IMR-90 (cell line): ENCODE measurements at regions not wholly inside any gene's neighbourhood (a gene's known extent, or its start where the extent isn't known, plus 50 kb on each side); places are given as distances from the start of the nearest gene placed in this dataset.
A peak's percentile ranks its signal among the peaks of the same experiment; 100 is the strongest.

Experiments
- ATAC-seq: fragments of 200-7000 bp; cut with Tn5 transposase; 2 replicates; pipeline ENCODE4 v1.9.1; 2020; ENCODE audit warnings: low read depth, mild to moderate bottlenecking, moderate library complexity
- BruUV-seq: library from RNA; stranded (reverse); fragments of 400-500 nt; replicated peaks from 2 replicates; lab custom pipeline; 2021; lab: Mats Ljungman, UMichigan
- CTCF ChIA-PET: fragments of 300-600 bp; formaldehyde crosslinking; extraction: SDS; loops from one replicate; lab custom pipeline; 2021; ENCODE audit warnings: antibody characterized with exemption; lab: Yijun Ruan, JAX
- POLR2A ChIA-PET: fragments of 300-600 bp; sonication (Branson Sonifier 250); formaldehyde crosslinking; loops from one replicate; lab custom pipeline; 2022; ENCODE audit warnings: antibody characterized with exemption; ENCODE audit not compliant: unreplicated experiment; lab: Charles Lee
- DNase-seq: peaks from one replicate; pipeline ENCODE4 v3.0.0; 2013
- H2AFZ ChIP-seq: replicated peaks from 2 replicates; pipeline ENCODE3; 2013; ENCODE audit warnings: low read length, mild to moderate bottlenecking; ENCODE audit not compliant: poor library complexity
- H2AK5ac ChIP-seq: 2 replicates; pipeline ENCODE4 v1.6.1; 2013; ENCODE audit warnings: low read depth, low read length, inconsistent platforms
- H2AK9ac ChIP-seq: replicated peaks from 2 replicates; pipeline ENCODE3; 2013; ENCODE audit warnings: mild to moderate bottlenecking, low read depth, low read length, moderate library complexity; ENCODE audit not compliant: poor library complexity
- H2BK120ac ChIP-seq: 2 replicates; pipeline ENCODE4 v1.6.1; 2013; ENCODE audit warnings: low read depth, low read length, inconsistent platforms
- H2BK15ac ChIP-seq: 3 replicates; pipeline ENCODE4 v1.6.1; 2013; ENCODE audit warnings: low read depth, low read length, inconsistent platforms
- H2BK20ac ChIP-seq: 2 replicates; pipeline ENCODE4 v1.6.1; 2013; ENCODE audit warnings: low read depth, mild to moderate bottlenecking, inconsistent platforms, low read length, moderate library complexity
- H2BK5ac ChIP-seq: 2 replicates; pipeline ENCODE4 v1.6.1; 2013; ENCODE audit warnings: mild to moderate bottlenecking, low read depth, low read length, inconsistent platforms; ENCODE audit not compliant: poor library complexity, severe bottlenecking
- H3K14ac ChIP-seq: replicated peaks from 2 replicates; pipeline ENCODE4 v1.6.1; 2013; ENCODE audit warnings: low read depth, low read length, inconsistent platforms
- H3K18ac ChIP-seq: 2 replicates; pipeline ENCODE4 v1.6.1; 2013; ENCODE audit warnings: low read depth, low read length, control low read depth
- H3K23ac ChIP-seq: 2 replicates; pipeline ENCODE4 v1.6.1; 2013; ENCODE audit warnings: low read depth, low read length, inconsistent platforms
- H3K27ac ChIP-seq: 2 replicates; pipeline ENCODE4 v1.5.1; 2013; ENCODE audit warnings: mild to moderate bottlenecking, control low read depth, low read length; ENCODE audit not compliant: insufficient read depth
- H3K27me3 ChIP-seq: 2 replicates; pipeline ENCODE4 v1.6.1; 2013; ENCODE audit warnings: low read length; ENCODE audit not compliant: control insufficient read depth, insufficient read depth
- H3K36me3 ChIP-seq: 2 replicates; pipeline ENCODE4 v1.6.1; 2013; ENCODE audit warnings: low read length, mixed read lengths; ENCODE audit not compliant: control insufficient read depth, insufficient read depth
- H3K4ac ChIP-seq: 2 replicates; pipeline ENCODE4 v1.6.1; 2013; ENCODE audit warnings: low read depth, low read length, inconsistent platforms
- H3K4me1 ChIP-seq: 2 replicates; pipeline ENCODE4 v1.6.1; 2013; ENCODE audit warnings: low read length, mixed read lengths; ENCODE audit not compliant: control insufficient read depth, insufficient read depth
- H3K4me2 ChIP-seq: 2 replicates; pipeline ENCODE4 v1.6.1; 2013; ENCODE audit warnings: low read depth, mild to moderate bottlenecking, control low read depth, low read length, moderate library complexity
- H3K4me3 ChIP-seq: 2 replicates; pipeline ENCODE4 v1.5.1; 2013; ENCODE audit warnings: low read depth, mild to moderate bottlenecking, control low read depth, low read length, moderate library complexity; ENCODE audit not compliant: insufficient read depth
- H3K56ac ChIP-seq: 2 replicates; pipeline ENCODE4 v1.6.1; 2013; ENCODE audit warnings: low read length, inconsistent platforms; ENCODE audit not compliant: insufficient read depth; ENCODE audit errors: extremely low read depth
- H3K79me1 ChIP-seq, 2 experiments: 2 replicates each; pipeline ENCODE4 v1.6.1; 2013; ENCODE audit warnings: low read length in 2 of 2, inconsistent platforms in 1 of 2, low read depth in 1 of 2
- H3K9ac ChIP-seq: 2 replicates; pipeline ENCODE4 v1.6.1; 2013; ENCODE audit warnings: low read depth, low read length, control low read depth
- H3K9me1 ChIP-seq: 2 replicates; pipeline ENCODE4 v1.6.1; 2013; ENCODE audit warnings: low read length, inconsistent platforms; ENCODE audit not compliant: insufficient read depth
- H3K9me3 ChIP-seq: 2 replicates; pipeline ENCODE4 v1.6.1; 2013; ENCODE audit warnings: low read length; ENCODE audit not compliant: control insufficient read depth, insufficient read depth
- H4K20me1 ChIP-seq: 2 replicates; pipeline ENCODE4 v1.6.1; 2013; ENCODE audit warnings: low read length, inconsistent platforms; ENCODE audit not compliant: insufficient read depth
- H4K5ac ChIP-seq: 2 replicates; pipeline ENCODE4 v1.6.1; 2013; ENCODE audit warnings: mild to moderate bottlenecking, low read depth, low read length, control low read depth
- H4K8ac ChIP-seq, 2 experiments: 2 replicates each; pipeline ENCODE4 v1.6.1; 2013; ENCODE audit warnings: low read depth in 2 of 2, low read length in 2 of 2, control low read depth in 1 of 2, inconsistent platforms in 1 of 2
- H4K91ac ChIP-seq: 2 replicates; pipeline ENCODE4 v1.6.1; 2013; ENCODE audit warnings: low read depth, low read length, inconsistent platforms; ENCODE audit not compliant: insufficient read depth
- BHLHE40 ChIP-seq: fragments of 150-350 bp; IDR thresholded peaks from 2 replicates; pipeline ENCODE4 v1.6.1; 2016; ENCODE audit warnings: mild to moderate bottlenecking, low read depth, low read length
- CEBPB ChIP-seq: IDR thresholded peaks from 2 replicates; pipeline ENCODE4 v1.6.1; 2012; ENCODE audit warnings: low read depth, low read length, improper control_type of control experiment
- CHD1 ChIP-seq: IDR thresholded peaks from 2 replicates; pipeline ENCODE4 v1.6.1; 2012; ENCODE audit warnings: low read depth, low read length, improper control_type of control experiment
- CTCF ChIP-seq: conservative IDR thresholded peaks from 2 replicates; pipeline ENCODE4 v1.5.1; 2012; ENCODE audit warnings: mild to moderate bottlenecking, low read depth, low read length, improper control_type of control experiment
- FOS ChIP-seq: fragments of 150-350 bp; IDR thresholded peaks from 2 replicates; pipeline ENCODE4 v1.6.1; 2016; ENCODE audit warnings: low read depth, low read length
- MAFK ChIP-seq: IDR thresholded peaks from 2 replicates; pipeline ENCODE4 v1.6.1; 2012; ENCODE audit warnings: low read depth, low read length, improper control_type of control experiment
- MAZ ChIP-seq: IDR thresholded peaks from 2 replicates; pipeline ENCODE4 v1.6.1; 2012; ENCODE audit warnings: low read depth, mild to moderate bottlenecking, low read length, improper control_type of control experiment, moderate library complexity, borderline replicate concordance
- MXI1 ChIP-seq: IDR thresholded peaks from 2 replicates; pipeline ENCODE4 v1.6.1; 2012; ENCODE audit warnings: low read depth, mild to moderate bottlenecking, low read length, moderate library complexity, borderline replicate concordance
- NFE2L2 ChIP-seq: fragments of 150-350 bp; IDR thresholded peaks from 2 replicates; pipeline ENCODE4 v1.6.1; 2016; ENCODE audit warnings: low read depth, mild to moderate bottlenecking, low read length
- POLR2A ChIP-seq: IDR thresholded peaks from 2 replicates; pipeline ENCODE4 v1.6.1; 2012; ENCODE audit warnings: mild to moderate bottlenecking, low read depth, low read length
- RAD21 ChIP-seq: IDR thresholded peaks from 2 replicates; pipeline ENCODE4 v1.6.1; 2012; ENCODE audit warnings: low read length, improper control_type of control experiment
- RCOR1 ChIP-seq: IDR thresholded peaks from 2 replicates; pipeline ENCODE4 v1.6.1; 2012; ENCODE audit warnings: mild to moderate bottlenecking, low read length, improper control_type of control experiment; ENCODE audit not compliant: insufficient replicate concordance
- RFX5 ChIP-seq: IDR thresholded peaks from 2 replicates; pipeline ENCODE4 v1.8.0; 2012; ENCODE audit warnings: low read depth, mild to moderate bottlenecking, low read length, moderate library complexity
- SMC3 ChIP-seq: fragments of 150-350 bp; IDR thresholded peaks from 2 replicates; pipeline ENCODE4 v1.6.1; 2016; ENCODE audit warnings: low read depth, mild to moderate bottlenecking, antibody characterized with exemption, low read length, moderate library complexity
- USF2 ChIP-seq: fragments of 150-350 bp; IDR thresholded peaks from 2 replicates; pipeline ENCODE4 v1.6.1; 2017; ENCODE audit warnings: mild to moderate bottlenecking, antibody characterized with exemption, low read length, low read depth
- WGBS, 2 experiments: methylation state at CpG; one replicate each; pipeline versions ENCODE4 v1.1.5 to v1.1.7; 2013; ENCODE audit warnings: missing lambda C conversion rate in 2 of 2; ENCODE audit not compliant: insufficient read length in 1 of 2; ENCODE audit errors: extremely low coverage in 2 of 2; 5-methylcytosine and 5-hydroxymethylcytosine counted together
- dilution Hi-C: fragments of 300-500 bp; cut with HindIII; formaldehyde crosslinking; loops from one replicate; pipeline ENCODE4 v1.14.3; 2018; ENCODE audit warnings: low sequenced_read_pairs; ENCODE audit not compliant: unreplicated experiment
- in situ Hi-C: fragments of 300-500 bp; cut with MboI; formaldehyde crosslinking; loops from 3 replicates; pipeline ENCODE4 v1.14.3; 2019; ENCODE audit warnings: low sequenced_read_pairs, inconsistent platforms, mixed read lengths
- intact Hi-C: fragments of 100-400 bp; cut with micrococcal nuclease; formaldehyde crosslinking; loops from 2 replicates; pipeline ENCODE4 v1.10.0; 2022
- TF ChIP-seq, protein P1 (sequence below): fragments of 150-350 bp; IDR thresholded peaks from 2 replicates; pipeline ENCODE4 v1.6.1; 2016; ENCODE audit warnings: low read depth, mild to moderate bottlenecking, low read length, moderate library complexity, borderline replicate concordance

GRCh38 chr3:76438971-76439370 is 600.9 kb upstream of the ROBO2 start:
- peak overlapping the region; percentile 64; the same call in 1 of the 2 replicates for H4K5ac ChIP-seq
- 0 out of 2 replicates have a peak overlapping the region, but pooled peaks have one; percentile 25 for H4K91ac ChIP-seq
- no peak overlapping the region for H3K4me3 ChIP-seq
- CTCF ChIA-PET, result no interaction called here
- DNase-seq, result peak; percentile 77
- dilution Hi-C loops (no loop called here), in situ Hi-C loops (no loop called here), intact Hi-C loops (no loop called here)
- 0 out of 2 replicates have a peak overlapping the region, but pooled peaks have one; percentile 71 for H3K14ac ChIP-seq
- no peak overlapping the region for H2AK9ac ChIP-seq
- no peak overlapping the region for H3K56ac ChIP-seq
- POLR2A ChIA-PET, result no interaction called here
- peak overlapping the region; percentile 47 for H2BK120ac ChIP-seq
- H2BK20ac ChIP-seq, result peak overlapping the region; percentile 76
- H2BK15ac ChIP-seq, result no peak overlapping the region
- H3K9ac ChIP-seq, result no peak overlapping the region
- H3K9me1 ChIP-seq, result peaks cover 5% of the 10 kb centered on the region; the same call in 1 of the 2 replicates
- ATAC-seq, result peak; percentile 72
- peak overlapping the region; percentile 70; the same call in 1 of the 2 replicates for H3K4me2 ChIP-seq
- H3K4ac ChIP-seq, result no peak overlapping the region; the same call in 1 of the 2 replicates
- H3K18ac ChIP-seq, result peak overlapping the region; percentile 94; the same call in 1 of the 2 replicates
- H4K8ac ChIP-seq, result no peak overlapping the region; a peak in 1 of 4 replicates
- TF ChIP-seq USF2 (no peak), RCOR1 (no peak), MAZ (no peak), RAD21 (no peak), NFE2L2 (no peak), FOS (no peak), POLR2A (no peak), MXI1 (no peak), RFX5 (no peak), CHD1 (no peak), CTCF (no peak), SMC3 (no peak), CEBPB (no peak), BHLHE40 (no peak), MAFK (no peak)
- TF ChIP-seq, protein P1, sequence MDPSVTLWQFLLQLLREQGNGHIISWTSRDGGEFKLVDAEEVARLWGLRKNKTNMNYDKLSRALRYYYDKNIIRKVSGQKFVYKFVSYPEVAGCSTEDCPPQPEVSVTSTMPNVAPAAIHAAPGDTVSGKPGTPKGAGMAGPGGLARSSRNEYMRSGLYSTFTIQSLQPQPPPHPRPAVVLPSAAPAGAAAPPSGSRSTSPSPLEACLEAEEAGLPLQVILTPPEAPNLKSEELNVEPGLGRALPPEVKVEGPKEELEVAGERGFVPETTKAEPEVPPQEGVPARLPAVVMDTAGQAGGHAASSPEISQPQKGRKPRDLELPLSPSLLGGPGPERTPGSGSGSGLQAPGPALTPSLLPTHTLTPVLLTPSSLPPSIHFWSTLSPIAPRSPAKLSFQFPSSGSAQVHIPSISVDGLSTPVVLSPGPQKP, result no peak
- no peaks in the 10 kb centered on the region for H3K79me1 ChIP-seq
- H3K9me3 ChIP-seq, result no peaks in the 10 kb centered on the region
- H2AFZ ChIP-seq, result no peak overlapping the region
- H2AK5ac ChIP-seq, result no peak overlapping the region
- 100% methylated on average over 1 of the region's 2 CpGs; no CpG with 5 or more reads in 1 of the 2 experiments for WGBS, 2 experiments
- H3K36me3 ChIP-seq, result no peaks in the 10 kb centered on the region
- no peaks in the 10 kb centered on the region for H4K20me1 ChIP-seq
- BruUV-seq, result no TSS peak
- H3K27me3 ChIP-seq, result no peaks in the 10 kb centered on the region
- no peak overlapping the region; the same call in 1 of the 2 replicates for H3K23ac ChIP-seq
- H3K27ac ChIP-seq, result no peak overlapping the region
- peaks cover 8% of the 10 kb centered on the region for H3K4me1 ChIP-seq
- peak overlapping the region; percentile 70 for H2BK5ac ChIP-seq
